PC-3 (cell line): ENCODE measurements at regions not wholly inside any gene's neighbourhood (a gene's known extent, or its start where the extent isn't known, plus 50 kb on each side); places are given as distances from the start of the nearest gene placed in this dataset.

Source experiments
- ATAC-seq: fragments of 200-7000 bp; cut with Tn5 transposase; 2 replicates; pipeline ENCODE4 v1.9.1; 2020; ENCODE audit warnings: mild to moderate bottlenecking, moderate library complexity
- BruUV-seq: library from RNA; stranded (reverse); fragments of 400-500 nt; replicated peaks from 2 replicates; lab custom pipeline; 2021; lab: Mats Ljungman, UMichigan
- CTCF ChIA-PET: fragments of 300-600 bp; sonication (Branson Sonifier 250); formaldehyde crosslinking; loops from one replicate; lab custom pipeline; 2022; ENCODE audit warnings: antibody characterized with exemption; lab: Charles Lee
- POLR2A ChIA-PET: fragments of 300-600 bp; sonication (Branson Sonifier 250); formaldehyde crosslinking; loops from one replicate; lab custom pipeline; 2022; ENCODE audit warnings: antibody characterized with exemption; ENCODE audit not compliant: unreplicated experiment; lab: Charles Lee
- DNase-seq: peaks from one replicate; pipeline ENCODE4 v3.0.0-alpha.2; 2015
- H2AFZ ChIP-seq: fragments of 300-600 bp; sonication (generic); 2 replicates; pipeline ENCODE4 v1.6.0; 2016; ENCODE audit warnings: antibody characterized with exemption, low read length
- H3F3A ChIP-seq: fragments of 300-600 bp; sonication (generic); one replicate; pipeline ENCODE4 v1.6.0; 2017; ENCODE audit warnings: antibody characterized with exemption, low read length, control low read depth, mild to moderate bottlenecking; ENCODE audit not compliant: unreplicated experiment
- H3K27ac ChIP-seq: fragments of 300-600 bp; sonication (generic); 2 replicates; pipeline ENCODE4 v1.5.1; 2016; ENCODE audit warnings: mild to moderate bottlenecking, low read length
- H3K27me3 ChIP-seq: fragments of 300-600 bp; sonication (generic); 2 replicates; pipeline ENCODE4 v1.6.1; 2016; ENCODE audit warnings: low read length, mixed read lengths
- H3K36me3 ChIP-seq: fragments of 300-600 bp; sonication (generic); 2 replicates; pipeline ENCODE4 v1.6.1; 2016; ENCODE audit warnings: low read depth, mixed run types, low read length, mixed read lengths
- H3K4me1 ChIP-seq: fragments of 300-600 bp; sonication (generic); 2 replicates; pipeline ENCODE4 v1.5.1; 2016; ENCODE audit warnings: low read length; ENCODE audit not compliant: insufficient read depth
- H3K4me2 ChIP-seq: fragments of 300-600 bp; sonication (generic); 2 replicates; pipeline ENCODE4 v1.6.0; 2016; ENCODE audit warnings: low read length
- H3K4me3 ChIP-seq: fragments of 300-600 bp; sonication (generic); 2 replicates; pipeline ENCODE4 v1.5.1; 2016; ENCODE audit warnings: mild to moderate bottlenecking, low read length, mixed read lengths
- H3K79me2 ChIP-seq: fragments of 300-600 bp; sonication (generic); 2 replicates; pipeline ENCODE4 v1.6.1; 2017; ENCODE audit warnings: low read length, mixed read lengths
- H3K9ac ChIP-seq: fragments of 300-600 bp; sonication (generic); 2 replicates; pipeline ENCODE4 v1.6.0; 2016; ENCODE audit warnings: mild to moderate bottlenecking, low read length
- H3K9me2 ChIP-seq: fragments of 300-600 bp; sonication (generic); replicated peaks from 2 replicates; pipeline ENCODE4 v1.6.1; 2016; ENCODE audit warnings: mixed run types, low read length, mixed read lengths
- H3K9me3 ChIP-seq: fragments of 300-600 bp; sonication (generic); 2 replicates; pipeline ENCODE4 v1.6.1; 2016; ENCODE audit warnings: low read length, mixed read lengths
- H4K20me1 ChIP-seq: fragments of 300-600 bp; sonication (generic); 2 replicates; pipeline ENCODE4 v1.6.1; 2016; ENCODE audit warnings: low read length, mixed read lengths
- CTCF ChIP-seq: fragments of 300-600 bp; sonication (generic); conservative IDR thresholded peaks from 2 replicates; pipeline ENCODE4 v1.5.1; 2017; ENCODE audit warnings: antibody characterized with exemption, low read depth, mild to moderate bottlenecking, low read length
- EZH2 ChIP-seq: fragments of 300-600 bp; sonication (generic); IDR thresholded peaks from one replicate; pipeline ENCODE4 v1.6.1; 2017; ENCODE audit warnings: antibody characterized with exemption, mild to moderate bottlenecking, low read length; ENCODE audit not compliant: unreplicated experiment
- EZH2phosphoT487 ChIP-seq: fragments of 300-600 bp; sonication (generic); IDR thresholded peaks from 2 replicates; pipeline ENCODE4 v1.6.1; 2018; ENCODE audit warnings: mild to moderate bottlenecking, antibody characterized with exemption, low read length, borderline replicate concordance
- intact Hi-C: fragments of 100-400 bp; cut with micrococcal nuclease; formaldehyde crosslinking; loops from 2 replicates; pipeline ENCODE4 v1.9.0; 2023

DNA sequence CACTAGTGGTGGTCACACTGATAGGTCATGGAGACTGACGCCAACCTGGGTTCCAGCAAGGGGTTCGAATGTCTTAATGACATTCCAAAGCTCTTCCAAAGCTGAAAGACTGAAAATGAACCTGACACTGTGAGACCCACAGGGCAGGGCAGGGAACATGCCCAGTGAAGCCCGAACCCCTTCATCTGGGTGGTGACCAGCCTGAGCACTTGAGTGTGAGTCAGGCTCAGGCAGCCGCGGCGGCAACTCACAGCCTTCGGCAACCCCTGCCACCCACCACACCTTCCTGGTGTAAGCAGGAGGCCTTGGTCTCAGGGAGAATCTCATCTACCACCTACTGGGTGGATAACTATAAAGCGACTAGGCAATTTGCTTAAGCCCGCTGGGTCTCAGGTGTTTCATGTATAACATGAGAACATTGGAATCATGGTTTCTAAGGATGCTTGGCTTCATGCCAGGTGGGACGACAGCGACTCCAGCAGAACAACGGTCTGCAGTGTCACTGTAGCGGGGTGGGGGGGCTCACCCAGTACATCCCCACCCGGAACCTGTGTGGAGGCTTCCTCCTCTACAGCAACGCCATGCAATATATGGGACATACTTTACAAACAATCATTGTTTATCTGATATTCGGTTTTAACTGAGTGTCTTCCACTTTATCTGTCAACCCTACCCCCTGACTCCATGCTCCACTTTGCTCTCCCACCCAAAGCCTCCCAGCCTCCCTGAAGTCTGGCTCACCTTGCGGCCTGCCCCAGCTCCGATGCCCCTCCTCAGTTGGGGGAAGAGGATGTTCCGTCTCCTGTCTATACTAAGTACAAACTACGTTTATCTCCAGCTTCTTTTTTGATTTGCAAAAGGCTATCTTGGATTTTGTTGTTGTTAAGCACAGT is 125.0 kb upstream of the MEF2A start:
- Histone ChIP-seq H3K9me2 (no peaks in the 10 kb centered on the region), H3K9me3 (no peaks in the 10 kb centered on the region), H3K4me3 (no peak overlapping the region), H3K79me2 (no peaks in the 10 kb centered on the region), H3K4me1 (peaks cover 20% of the 10 kb centered on the region), H2AFZ (no peak overlapping the region), H4K20me1 (no peaks in the 10 kb centered on the region), H3K9ac (no peak overlapping the region), H3F3A (no peaks in the 10 kb centered on the region), H3K27me3 (no peaks in the 10 kb centered on the region), H3K27ac (no peak overlapping the region), H3K36me3 (no peaks in the 10 kb centered on the region), H3K4me2 (no peak overlapping the region)
- BruUV-seq: no TSS peak
- POLR2A ChIA-PET: no interaction called here
- intact Hi-C loops: no loop called here
- CTCF ChIA-PET: no interaction called here
- no peak for TF ChIP-seq EZH2
- TF ChIP-seq CTCF: no peak
- no peak for TF ChIP-seq EZH2phosphoT487
- ATAC-seq (no peak), DNase-seq (no peak)

- no peaks in the 10 kb centered on the region for H3K9me3 ChIP-seq
- H3K4me2 ChIP-seq: no peak overlapping the region
- peaks cover 17% of the 10 kb centered on the region for H3K4me1 ChIP-seq
- H3K79me2 ChIP-seq: no peaks in the 10 kb centered on the region
- CTCF ChIA-PET: no interaction called here
- no TSS peak for BruUV-seq
- H3K27me3 ChIP-seq: no peaks in the 10 kb centered on the region
- no peak overlapping the region for H3K4me3 ChIP-seq
- H3K27ac ChIP-seq: no peak overlapping the region
- H3K9me2 ChIP-seq: no peaks in the 10 kb centered on the region
- DNase-seq (no peak), ATAC-seq (no peak)
- POLR2A ChIA-PET: no interaction called here
- no peaks in the 10 kb centered on the region for H3F3A ChIP-seq
- no peaks in the 10 kb centered on the region for H4K20me1 ChIP-seq
- H3K9ac ChIP-seq: no peak overlapping the region
- no peak overlapping the region for H2AFZ ChIP-seq
- intact Hi-C loops: no loop called here
- no peak for TF ChIP-seq CTCF
- no peak for TF ChIP-seq EZH2phosphoT487
- no peak for TF ChIP-seq EZH2
- no peaks in the 10 kb centered on the region for H3K36me3 ChIP-seq
These were observed 124.4 kb upstream of the MEF2A start for GRCh38 chr15:99441444-99441800.

GRCh38 chr15:99441871-99442251 is 123.9 kb upstream of the MEF2A start:
- Histone ChIP-seq H4K20me1 (no peaks in the 10 kb centered on the region), H3K27me3 (no peaks in the 10 kb centered on the region), H3K4me1 (peaks cover 17% of the 10 kb centered on the region), H3K9ac (no peak overlapping the region), H3K9me3 (no peaks in the 10 kb centered on the region), H3K27ac (peak overlapping the region; percentile 9), H2AFZ (peak overlapping the region; percentile 65), H3K36me3 (no peaks in the 10 kb centered on the region), H3K79me2 (no peaks in the 10 kb centered on the region), H3K4me3 (no peak overlapping the region), H3F3A (no peaks in the 10 kb centered on the region), H3K9me2 (no peaks in the 10 kb centered on the region), H3K4me2 (peak overlapping the region; percentile 66)
- DNase-seq (no peak), ATAC-seq (no peak; the same call in 1 of the 2 replicates)
- TF ChIP-seq CTCF (no peak), EZH2phosphoT487 (no peak), EZH2 (no peak)
- ChIA-PET POLR2A (no interaction called here), CTCF (interaction anchor here (0.6 kb wide), 1 partner anchor 169 kb away, joined by 3 read pairs; no protein-coding TSS in a partner anchor)
- no TSS peak for BruUV-seq
- intact Hi-C loops: loop anchor here (2.0 kb wide), 1 partner anchor 67 kb away; no protein-coding TSS in a partner anchor
